GM21825 (cell line): ENCODE measurements at regions not wholly inside any gene's neighbourhood (a gene's known extent, or its start where the extent isn't known, plus 50 kb on each side); places are given as distances from the start of the nearest gene placed in this dataset.
"Not testable (repeated sequence)": the region's sequence is repeated elsewhere in the genome, so short reads cannot be mapped to it uniquely, and the experiment has no call there.

Source experiments
- ATAC-seq: cut with Tn5 transposase; IDR thresholded peaks from one replicate; pipeline ENCODE4 v1.9.1; 2021; ENCODE audit warnings: mild to moderate bottlenecking, moderate library complexity; ENCODE audit not compliant: unreplicated experiment

DNA sequence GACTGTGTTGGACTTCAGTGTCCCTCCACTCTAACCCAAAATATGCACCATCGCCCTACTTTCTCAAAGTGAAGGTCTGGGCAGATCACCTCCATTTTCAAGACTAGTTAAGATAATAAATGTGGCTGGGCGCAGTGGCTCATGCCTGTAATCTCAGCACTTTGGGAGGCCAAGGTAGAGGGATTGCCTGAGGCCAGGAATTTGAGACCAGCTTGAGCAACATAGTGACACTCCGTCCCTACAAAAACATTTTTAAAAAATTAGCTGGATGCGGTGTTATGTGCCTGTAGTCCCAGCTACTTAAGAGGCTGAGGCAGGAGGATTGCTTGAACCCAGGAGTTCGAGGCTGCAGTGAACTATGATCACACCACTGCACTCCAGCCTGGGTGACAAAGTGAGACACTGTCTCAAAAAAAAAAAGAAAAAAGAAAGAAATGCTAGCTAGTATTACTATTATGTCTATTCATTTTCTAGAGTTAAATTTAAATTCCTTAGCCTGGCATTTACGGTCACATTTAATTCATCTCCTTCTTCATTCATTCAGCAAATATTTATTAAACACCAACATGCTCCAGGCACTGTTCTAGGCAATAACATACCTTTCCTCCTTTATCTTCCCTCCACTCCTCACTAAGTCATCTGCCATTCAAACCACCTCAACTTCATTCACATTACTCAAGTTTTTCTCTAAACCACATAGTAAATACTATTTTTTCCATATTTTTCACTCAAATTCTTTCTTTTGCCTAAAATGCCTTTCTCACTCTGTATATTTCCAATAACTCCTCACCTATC, 96.1 kb upstream of the XYLT1 start:
- ATAC-seq, result no peak

- no peak for ATAC-seq
Observed at GRCh38 chr16:17566075-17566474, 95.3 kb upstream of the XYLT1 start.

DNA sequence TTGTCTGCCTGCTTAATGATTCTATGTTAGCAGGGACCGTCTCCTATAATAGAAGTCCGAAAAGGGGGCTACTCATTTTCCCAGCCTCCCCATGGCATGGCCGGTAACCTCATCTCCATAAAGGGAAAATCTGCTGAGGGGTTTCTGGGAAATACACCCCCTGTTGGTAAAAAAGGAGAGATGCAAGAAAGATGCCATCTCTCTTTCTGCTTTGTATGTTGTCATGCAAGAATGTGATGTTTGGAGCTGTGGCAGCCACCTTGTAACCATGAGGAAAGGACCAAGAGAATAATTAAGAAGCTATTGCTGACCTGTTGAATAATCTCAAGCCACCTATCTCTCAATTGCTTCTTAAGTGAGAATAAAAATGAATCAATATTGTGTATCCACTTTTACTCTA, 94.8 kb upstream of the XYLT1 start:
- no peak for ATAC-seq

DNA sequence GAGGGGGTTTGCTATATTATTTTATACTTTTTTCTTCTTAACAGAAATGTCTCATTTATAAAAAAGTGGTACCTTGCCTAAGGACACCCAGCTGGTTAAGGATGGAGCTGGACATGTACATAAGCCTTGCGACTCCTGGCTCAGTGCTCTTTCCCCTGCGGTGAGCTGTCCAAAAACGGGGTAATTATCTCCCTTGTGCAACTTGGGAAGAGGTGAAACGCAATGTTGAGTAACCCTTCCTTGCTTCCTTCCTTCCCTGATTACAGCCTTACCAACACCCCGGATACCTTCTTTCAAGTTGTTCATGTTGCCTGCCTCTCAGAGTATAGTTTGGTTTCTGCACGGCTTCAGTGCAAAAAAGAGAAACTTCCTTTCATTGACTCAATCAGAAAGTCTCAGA, 94.1 kb upstream of the XYLT1 start:
- no peak for ATAC-seq

- no peak for ATAC-seq
Observed at GRCh38 chr16:17563323-17564091, 92.7 kb upstream of the XYLT1 start.

DNA sequence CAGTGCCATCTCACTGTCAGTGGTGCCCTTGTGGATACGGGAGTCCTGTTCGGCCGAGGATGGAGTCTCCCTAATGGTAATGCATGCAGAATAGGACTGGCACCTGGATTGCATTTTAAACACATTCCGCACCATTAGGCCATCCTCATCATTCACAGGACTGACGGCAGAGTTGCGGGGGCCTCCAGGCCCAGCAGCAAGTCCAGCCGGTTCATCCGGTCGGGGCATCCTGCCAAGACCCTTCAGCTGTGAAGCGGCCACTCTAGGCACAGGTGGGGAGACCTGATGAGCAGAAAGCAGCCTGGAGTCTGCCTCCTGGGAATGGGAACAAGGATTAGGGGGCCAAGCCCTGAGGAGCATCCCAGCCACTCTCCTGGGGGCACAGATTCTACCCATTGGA, 90.3 kb upstream of the XYLT1 start:
- ATAC-seq, result no peak

DNA sequence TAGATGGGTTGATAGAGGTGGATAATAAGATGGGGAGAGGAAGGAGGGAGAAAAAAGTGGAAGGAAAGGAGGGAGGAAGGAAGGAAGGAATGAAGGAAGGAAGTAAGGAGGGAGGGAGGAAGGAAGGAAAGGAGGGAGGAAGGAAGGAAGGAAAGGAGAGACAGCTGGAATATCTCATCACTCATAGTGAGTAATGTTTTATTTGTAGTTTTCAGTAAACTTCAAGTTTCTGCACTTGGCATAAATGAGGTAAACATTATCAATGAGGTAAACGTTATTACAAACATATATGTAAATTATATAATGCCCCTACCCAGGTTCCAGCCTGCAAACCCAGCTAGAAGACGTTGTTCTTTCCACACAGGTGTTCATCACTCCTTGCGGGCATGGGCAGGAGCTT, 89.8 kb upstream of the XYLT1 start:
- ATAC-seq, result no peak

GRCh38 chr16:17559394-17559793, 88.6 kb upstream of the XYLT1 start:
- no peak for ATAC-seq

GRCh38 chr16:17557949-17558348, 87.2 kb upstream of the XYLT1 start:
- ATAC-seq, result no peak

DNA sequence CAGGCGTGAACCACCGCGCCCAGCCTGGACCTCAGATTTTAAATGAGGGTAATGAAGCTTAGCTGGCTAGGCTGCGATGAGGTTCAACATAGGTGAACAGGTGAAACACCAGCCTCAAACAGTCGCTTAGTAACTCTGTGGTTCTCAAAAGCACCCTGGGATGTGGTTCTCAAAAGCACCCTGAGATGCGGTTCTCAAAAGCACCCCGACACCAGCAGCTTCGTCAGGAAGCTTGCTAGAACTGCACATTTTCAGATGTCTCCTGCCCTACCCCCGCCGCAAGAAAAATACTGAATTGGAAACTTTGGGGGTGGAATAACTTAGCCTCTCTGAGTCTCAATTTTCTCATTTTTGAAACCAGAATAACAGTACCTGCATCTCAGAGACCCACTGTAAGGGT, 86.7 kb upstream of the XYLT1 start:
- ATAC-seq, result no peak

DNA sequence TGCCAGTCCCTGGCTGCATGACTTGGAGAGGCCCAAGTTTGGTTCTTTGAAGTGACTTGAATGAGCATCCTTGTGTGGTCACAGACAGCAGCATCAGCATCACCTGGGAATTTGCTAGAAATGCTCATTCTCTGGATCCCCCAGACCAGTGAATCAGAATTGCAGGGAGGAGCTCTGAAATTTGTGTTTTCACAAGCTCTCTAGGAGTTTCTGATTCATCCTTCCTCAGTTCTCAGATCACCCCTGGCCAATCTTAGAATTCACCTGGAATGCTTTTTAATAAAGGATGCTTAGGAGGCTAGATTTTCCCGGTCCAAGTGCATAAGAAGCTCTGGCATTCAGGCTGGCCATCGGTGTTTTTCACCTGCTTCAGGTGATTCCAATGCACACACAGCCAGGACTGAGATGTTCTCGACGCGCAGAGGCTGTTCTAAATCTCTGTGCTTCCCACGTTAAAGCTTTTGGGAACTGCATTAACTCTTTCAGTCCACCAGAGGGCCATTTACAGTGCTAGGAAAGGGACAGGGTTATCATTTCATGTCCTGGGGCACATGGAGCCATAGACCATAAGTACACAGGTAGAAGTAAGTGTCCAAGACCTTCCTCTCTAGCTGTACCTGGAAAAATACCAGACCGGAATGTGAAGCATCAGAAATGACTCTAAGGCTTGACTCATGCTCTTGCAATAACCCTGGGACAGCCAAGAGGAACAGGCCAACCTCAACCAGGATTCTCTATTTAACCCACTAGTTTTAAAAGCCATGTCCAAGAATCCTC, 85.7 kb upstream of the XYLT1 start:
- no peak for ATAC-seq

DNA sequence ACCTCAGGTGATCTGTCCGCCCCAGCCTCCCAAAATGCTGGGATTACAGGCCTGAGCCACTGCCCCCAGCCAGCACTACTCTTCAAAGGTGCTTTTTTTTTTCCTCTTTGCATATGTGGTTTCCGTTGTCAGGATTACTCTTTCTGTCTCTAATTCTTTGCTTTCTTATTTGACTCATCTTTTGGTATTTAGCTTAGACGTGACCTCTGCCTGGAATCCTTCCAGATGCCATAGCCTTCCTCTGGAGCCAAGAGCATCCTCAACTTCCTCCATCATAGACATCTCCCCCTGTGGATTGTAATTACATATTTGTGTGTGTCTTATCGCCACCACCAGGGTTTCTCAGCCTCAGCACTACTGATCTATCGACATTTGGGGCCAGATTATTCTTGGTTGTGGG, 84.4 kb upstream of the XYLT1 start:
- ATAC-seq, result no peak

GRCh38 chr16:17552351-17552750, 81.6 kb upstream of the XYLT1 start:
- ATAC-seq, result no peak

DNA sequence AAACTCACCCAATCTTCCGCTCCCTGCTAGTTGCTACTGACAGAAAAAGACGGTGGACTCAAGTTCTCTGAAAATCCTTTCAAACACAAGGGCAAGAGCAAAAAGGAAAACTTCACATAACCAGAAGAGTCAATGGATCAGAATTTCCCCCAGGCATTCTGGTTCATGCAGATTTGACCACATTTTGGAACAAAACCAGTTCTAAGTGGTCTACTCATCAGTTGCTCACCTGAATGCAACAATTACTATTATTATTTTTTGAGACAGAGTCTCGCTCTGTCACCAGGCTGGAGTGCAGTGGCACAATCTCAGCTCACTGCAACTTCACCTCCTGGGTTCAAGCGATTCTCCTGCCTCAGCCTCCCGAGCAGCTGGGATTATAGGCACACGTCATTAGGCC, 80.9 kb upstream of the XYLT1 start:
- not testable (repeated sequence) for ATAC-seq

DNA sequence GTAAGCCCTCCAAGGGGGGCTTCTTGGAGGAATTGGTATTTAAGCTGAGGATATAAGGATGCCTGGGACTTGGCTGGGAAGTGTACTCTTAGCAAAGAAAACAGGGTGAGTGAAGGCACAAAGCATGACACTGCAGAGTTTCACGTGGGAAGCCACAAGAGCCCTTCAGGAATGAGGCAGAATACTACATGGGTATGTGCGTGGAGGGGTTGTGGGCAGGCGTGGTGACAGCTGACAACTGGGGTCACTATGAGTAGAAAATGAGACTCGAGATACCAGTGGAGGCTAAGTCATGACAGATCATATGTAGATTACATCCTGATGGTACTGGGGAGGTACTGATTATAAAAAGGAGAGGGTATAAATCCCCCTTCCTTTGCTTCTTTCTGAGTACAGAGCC, 78.1 kb upstream of the XYLT1 start:
- no peak for ATAC-seq

DNA sequence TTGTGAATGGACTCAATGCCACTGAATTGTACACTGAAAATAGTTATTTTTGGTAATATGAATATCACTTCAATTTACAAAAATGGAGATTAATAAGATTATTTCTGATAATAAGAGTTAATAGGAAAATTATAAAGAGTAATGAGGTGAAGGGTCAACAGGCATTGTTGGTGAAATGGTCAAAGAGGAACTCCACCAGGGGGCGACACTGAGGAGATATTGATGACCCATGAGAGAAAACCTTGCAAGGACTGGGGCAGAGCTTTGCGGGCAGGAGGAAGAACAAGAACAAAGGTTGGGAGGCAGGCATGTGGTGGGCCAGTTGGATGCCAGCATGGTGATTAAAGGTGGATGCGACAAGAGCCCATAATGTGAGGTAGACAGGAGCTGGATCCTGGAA, 74.0 kb upstream of the XYLT1 start:
- ATAC-seq, result no peak

DNA sequence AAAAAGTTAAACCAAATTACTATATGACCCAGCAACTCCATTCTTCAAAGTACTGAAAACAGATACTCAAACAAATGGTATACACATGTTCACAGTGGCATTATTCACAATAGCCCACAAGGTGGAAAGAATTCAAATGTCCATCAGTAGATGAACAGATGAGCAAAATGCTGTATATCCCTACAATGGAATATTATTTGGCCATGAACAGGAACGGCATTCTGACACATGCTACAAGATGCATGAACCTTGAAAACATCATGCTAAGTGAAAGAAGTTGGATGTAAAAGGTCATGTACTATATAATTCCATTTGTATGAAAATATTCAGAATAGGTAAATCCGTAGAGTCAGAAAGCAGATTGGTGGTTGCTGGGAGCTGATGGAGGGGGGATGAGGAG, 73.5 kb upstream of the XYLT1 start:
- no peak for ATAC-seq

DNA sequence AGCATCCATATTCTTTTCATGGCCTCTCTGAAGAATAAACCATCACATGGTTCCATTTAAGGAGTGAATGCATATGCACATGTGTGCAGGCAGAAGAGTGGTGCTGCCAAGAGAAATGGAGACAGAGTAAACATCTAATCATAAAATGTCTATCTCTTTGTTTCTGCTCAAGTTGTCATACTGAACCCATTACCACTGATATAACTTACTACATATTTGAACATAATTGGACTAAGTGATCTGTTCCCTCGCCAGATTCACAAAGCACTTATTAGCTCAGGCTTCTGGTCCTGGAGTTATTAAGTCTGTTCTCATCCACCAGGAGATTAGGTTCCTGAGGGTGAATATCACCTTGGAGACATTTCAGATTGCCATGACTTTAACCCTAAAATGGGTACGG, 72.3 kb upstream of the XYLT1 start:
- ATAC-seq, result no peak

DNA sequence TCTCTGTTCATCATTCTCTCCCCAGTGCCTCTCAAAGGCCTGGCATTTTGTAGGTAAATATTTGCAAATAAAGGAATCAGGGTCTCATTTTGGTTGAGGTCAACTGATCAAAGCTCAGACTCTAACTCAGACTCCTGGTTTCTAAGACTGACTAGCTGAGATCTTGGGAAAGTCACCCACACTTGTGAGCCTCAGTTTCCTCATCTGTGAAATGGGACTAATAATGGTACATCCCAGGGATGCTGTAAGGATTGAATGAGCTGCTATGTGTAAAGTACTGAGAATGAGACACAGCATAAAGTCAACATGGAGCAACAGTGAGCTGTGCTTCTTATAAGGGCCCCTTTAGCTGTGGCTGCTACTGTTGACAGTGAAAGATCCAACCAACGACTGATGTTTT, 70.6 kb upstream of the XYLT1 start:
- no peak for ATAC-seq

- ATAC-seq, result no peak
Observed at GRCh38 chr16:17538927-17539326, 68.2 kb upstream of the XYLT1 start.

DNA sequence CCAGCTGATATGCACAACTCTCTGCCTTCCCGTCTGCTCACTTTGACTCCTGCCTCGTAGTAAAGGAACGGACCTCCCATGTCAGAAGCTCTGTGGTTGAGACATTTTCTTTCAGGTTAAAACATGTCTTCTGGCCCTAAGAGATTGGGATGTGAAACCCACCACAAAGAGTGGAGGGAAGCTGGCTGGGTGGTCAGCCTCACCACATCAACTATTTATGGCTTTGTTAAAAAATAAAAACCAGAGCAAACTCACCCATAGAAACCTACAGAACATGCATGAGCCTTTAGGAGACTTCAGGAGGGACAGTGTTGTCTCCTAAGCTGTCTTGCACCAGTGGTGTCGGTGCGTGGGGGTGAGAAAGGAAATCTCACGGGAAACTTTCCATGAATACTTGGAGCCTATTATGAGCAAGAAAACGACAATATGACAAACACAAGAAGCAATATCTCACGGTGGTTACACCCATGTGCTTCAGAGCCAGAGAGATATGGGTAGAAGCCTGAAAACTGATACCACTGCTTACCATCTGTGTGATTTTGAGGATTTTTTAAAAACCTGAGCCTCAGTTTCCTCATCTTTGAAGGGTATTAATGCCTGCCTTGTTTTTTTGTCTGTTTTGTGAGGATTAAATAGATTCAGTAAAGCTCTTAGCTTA, 61.7 kb upstream of the XYLT1 start:
- no peak for ATAC-seq
